Lower leg skin (tissue), 4 donors: ENCODE measurements at regions not wholly inside any gene's neighbourhood (a gene's known extent, or its start where the extent isn't known, plus 50 kb on each side); places are given as distances from the start of the nearest gene placed in this dataset.

ENCODE experiments used
- DNase-seq, 2 donors: peaks; one replicate each; pipeline ENCODE4 v3.0.0-alpha.2; 2019; ENCODE audit warnings: low spot score in 2 of 2
- H3K4me3 ChIP-seq: fragments of 200-600 bp; sonication (generic); 2 replicates; pipeline ENCODE4 v1.5.1; 2017; ENCODE audit warnings: mild to moderate bottlenecking, low read depth; ENCODE audit not compliant: poor library complexity, severe bottlenecking
- CTCF ChIP-seq, 3 donors: fragments of 450-650 bp; IDR thresholded peaks; one replicate each; pipeline ENCODE4 v1.5.1; 2016; ENCODE audit warnings: antibody characterized with exemption in 3 of 3, mild to moderate bottlenecking in 3 of 3, moderate library complexity in 2 of 3
- POLR2A ChIP-seq, 2 donors: fragments of 450-650 bp; IDR thresholded peaks; one replicate each; pipeline ENCODE4 v1.6.1; 2016 to 2017; ENCODE audit warnings: antibody characterized with exemption in 2 of 2, mild to moderate bottlenecking in 1 of 2, moderate library complexity in 1 of 2
- WGBS, 2 donors: methylation state at CpG; one replicate each; pipeline ENCODE4 v1.1.5; 2018; 5-methylcytosine and 5-hydroxymethylcytosine counted together
- intact Hi-C: fragments of 100-400 bp; cut with DNase I; formaldehyde crosslinking; loops from one replicate; pipeline ENCODE4 v1.15.0; 2023; ENCODE audit warnings: low total_unique reads

DNA sequence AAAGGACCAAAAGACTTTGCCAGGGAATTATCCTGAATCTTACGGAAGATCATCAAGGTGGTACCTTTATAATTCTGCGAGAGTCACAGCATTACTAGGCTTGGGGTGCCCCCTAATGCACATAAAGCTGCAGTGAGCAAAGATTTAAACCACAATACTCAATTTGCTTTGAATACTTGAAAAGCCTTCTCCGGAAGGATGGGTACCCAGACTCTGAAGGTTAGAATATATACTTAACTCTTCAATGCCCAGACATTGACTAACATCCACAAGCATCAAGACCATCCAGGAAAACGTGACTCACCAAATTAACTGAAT lies 117.8 kb upstream of the KCNH8 start:
- WGBS, 2 donors, result 57 to 62% methylated on average over 4 of the region's 4 CpGs
- no peak for DNase-seq
- no peak for TF ChIP-seq CTCF (IDR thresholded peaks at IDR 0.05)
- no peak for TF ChIP-seq POLR2A (IDR thresholded peaks at IDR 0.05)
- H3K4me3 ChIP-seq, result no peak overlapping the region
- intact Hi-C loops, result no loop called here

DNA sequence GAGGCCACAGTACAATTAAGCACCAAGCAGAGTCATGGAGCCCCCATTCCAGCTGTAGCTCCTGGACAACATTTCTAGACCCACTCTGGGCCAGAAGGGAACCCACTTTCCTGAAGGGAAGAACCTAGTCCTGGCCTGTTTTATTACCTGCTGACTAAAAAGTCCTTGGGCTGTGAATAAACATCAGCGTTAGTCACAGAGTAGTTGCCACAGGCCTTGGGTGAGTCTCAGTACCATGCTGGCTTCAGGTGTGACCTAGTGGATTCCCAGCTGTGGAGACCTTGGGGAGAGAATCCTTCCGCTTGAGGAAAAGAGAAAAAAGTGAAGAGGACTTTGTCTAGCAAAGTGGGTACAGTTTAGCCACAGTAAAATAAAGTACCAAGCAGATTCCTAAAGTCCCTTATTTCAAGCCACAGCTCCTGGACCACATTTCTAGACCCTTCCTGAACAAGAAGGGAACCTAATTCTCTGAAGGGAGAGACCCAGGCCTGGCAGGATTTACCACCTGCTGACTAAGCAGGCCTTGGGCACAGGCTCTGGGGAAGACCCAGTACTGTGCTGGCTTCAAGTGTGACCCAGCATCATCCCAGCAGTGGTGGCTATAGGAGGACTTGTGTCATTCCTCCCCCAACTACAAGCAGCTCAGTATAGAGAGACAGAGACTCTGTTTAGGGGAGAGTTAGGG lies 118.3 kb upstream of the KCNH8 start:
- 73 to 76% methylated on average over 2 of the region's 2 CpGs for WGBS, 2 donors

DNA sequence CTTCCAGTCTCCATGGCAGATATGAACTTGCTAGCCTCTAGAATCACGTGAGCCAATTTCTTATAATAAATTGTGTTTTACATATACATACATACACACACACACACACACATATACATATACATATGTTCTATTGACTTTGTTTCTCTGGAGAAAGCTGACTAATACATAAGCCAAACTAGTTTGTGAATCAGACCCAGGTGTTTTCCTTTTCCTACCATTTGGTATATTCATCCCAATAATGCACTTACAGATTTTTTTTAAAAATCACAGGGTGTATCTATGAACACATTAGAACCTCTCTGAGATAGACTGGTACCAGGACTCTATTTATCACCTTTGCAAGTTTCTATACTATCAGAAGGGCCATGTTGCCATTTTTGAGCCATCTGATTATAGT lies 122.9 kb upstream of the KCNH8 start:
- TF ChIP-seq CTCF (IDR thresholded peaks at IDR 0.05) (no peak), POLR2A (IDR thresholded peaks at IDR 0.05) (no peak)
- 74 to 80% methylated on average over 1 of the region's 1 CpG for WGBS, 2 donors
- no peak for DNase-seq
- no peak overlapping the region for H3K4me3 ChIP-seq
- intact Hi-C loops, result no loop called here

More for the DNA sequence above, 118.3 kb upstream of the KCNH8 start:
- intact Hi-C loops, result no loop called here
- TF ChIP-seq POLR2A (IDR thresholded peaks at IDR 0.05), result no peak
- TF ChIP-seq CTCF (IDR thresholded peaks at IDR 0.05), result no peak
- no peak for DNase-seq
- no peak overlapping the region for H3K4me3 ChIP-seq

DNA sequence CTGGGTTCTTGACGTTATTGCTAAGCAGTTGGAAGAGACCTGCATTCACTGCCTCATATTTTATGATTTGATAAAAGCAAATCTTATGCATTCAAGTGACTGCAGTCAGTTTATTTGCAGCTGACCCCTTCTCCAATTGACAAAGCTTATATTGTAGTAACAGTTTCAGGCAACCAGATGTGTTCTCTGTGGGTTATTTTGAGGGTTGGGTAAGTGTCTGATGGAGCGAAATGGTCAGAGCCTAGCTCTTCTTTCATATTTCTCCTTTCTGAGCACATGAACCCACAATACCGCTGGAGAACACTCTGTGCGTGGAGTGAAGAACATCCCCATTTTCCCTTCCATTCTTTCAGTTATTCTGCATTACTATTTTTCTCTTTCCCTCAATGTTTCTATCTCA lies 125.8 kb upstream of the KCNH8 start:
- no peak for DNase-seq
- intact Hi-C loops, result no loop called here
- no peak for TF ChIP-seq POLR2A (IDR thresholded peaks at IDR 0.05)
- TF ChIP-seq CTCF (IDR thresholded peaks at IDR 0.05), result no peak
- no peak overlapping the region for H3K4me3 ChIP-seq
- 77 to 80% methylated on average over 4 of the region's 4 CpGs for WGBS, 2 donors

DNA sequence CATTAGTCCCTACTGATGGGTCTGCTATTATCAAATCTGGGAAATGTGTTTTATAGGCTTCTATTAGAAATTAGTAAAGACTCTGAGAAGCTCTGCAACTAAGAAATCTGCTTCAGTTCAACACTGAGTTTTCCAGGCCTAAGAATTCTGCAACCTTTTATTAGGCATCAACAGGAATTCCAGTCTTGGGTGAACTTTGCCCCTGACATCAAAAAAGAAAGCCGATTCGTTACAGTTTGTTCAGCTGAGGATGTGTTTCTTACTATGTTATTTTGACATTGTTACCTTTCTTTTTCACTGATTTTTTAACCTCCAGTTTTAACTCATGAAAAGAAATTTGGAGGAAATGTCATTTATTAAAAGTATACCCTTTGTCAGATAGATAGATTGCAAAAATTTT lies 131.5 kb upstream of the KCNH8 start:
- no peak overlapping the region for H3K4me3 ChIP-seq
- no peak for DNase-seq
- WGBS, 2 donors, result 82 to 92% methylated on average over 2 of the region's 2 CpGs
- intact Hi-C loops, result no loop called here
- TF ChIP-seq CTCF (IDR thresholded peaks at IDR 0.05) (no peak), POLR2A (IDR thresholded peaks at IDR 0.05) (no peak)

GRCh38 chr3:19013879-19014278 lies 134.4 kb upstream of the KCNH8 start:
- WGBS, 2 donors, result 50 to 88% methylated on average over 1 of the region's 1 CpG
- no peak for TF ChIP-seq POLR2A (IDR thresholded peaks at IDR 0.05)
- no peak for TF ChIP-seq CTCF (IDR thresholded peaks at IDR 0.05)
- no peak for DNase-seq

More at GRCh38 chr3:19013879-19014278, 134.4 kb upstream of the KCNH8 start:
- H3K4me3 ChIP-seq, result no peak overlapping the region
- intact Hi-C loops, result no loop called here
